HFFc6 (cell line): ENCODE measurements at regions not wholly inside any gene's neighbourhood (a gene's known extent, or its start where the extent isn't known, plus 50 kb on each side); places are given as distances from the start of the nearest gene placed in this dataset.

ENCODE experiments used
- DNase-seq: peaks from one replicate; pipeline ENCODE4 v3.0.0-alpha.2; 2018
- H3K27ac Mint-ChIP-seq: 2 replicates; pipeline ENCODE4 v1.8.0; 2020; ENCODE audit warnings: mild to moderate bottlenecking, mixed read lengths
- H3K27me3 Mint-ChIP-seq: 2 replicates; pipeline ENCODE4 v1.8.0; 2021; ENCODE audit warnings: mild to moderate bottlenecking, moderate library complexity, mixed read lengths; ENCODE audit not compliant: insufficient read depth
- H3K36me3 Mint-ChIP-seq: 2 replicates; pipeline ENCODE4 v1.8.0; 2021; ENCODE audit warnings: low read depth, mixed read lengths
- H3K4me1 Mint-ChIP-seq: 2 replicates; pipeline ENCODE4 v1.8.0; 2020; ENCODE audit warnings: low read depth, mixed read lengths
- H3K4me3 Mint-ChIP-seq: 2 replicates; pipeline ENCODE4 v1.8.0; 2020; ENCODE audit warnings: mild to moderate bottlenecking, moderate library complexity, mixed read lengths
- H3K9me3 Mint-ChIP-seq: 2 replicates; pipeline ENCODE4 v1.8.0; 2020; ENCODE audit warnings: mild to moderate bottlenecking, mixed read lengths
- TF ChIP-seq, protein P1 (sequence below): fragments of 200-600 bp; sonication (generic); IDR thresholded peaks from 2 replicates; pipeline ENCODE4 v1.5.0; 2021; ENCODE audit warnings: antibody characterized with exemption, mild to moderate bottlenecking

- DNase-seq: no peak
- H3K4me3 Mint-ChIP-seq: no peak overlapping the region
- H3K36me3 Mint-ChIP-seq: no peaks in the 10 kb centered on the region
- H3K27ac Mint-ChIP-seq: no peak overlapping the region
- TF ChIP-seq, protein P1, sequence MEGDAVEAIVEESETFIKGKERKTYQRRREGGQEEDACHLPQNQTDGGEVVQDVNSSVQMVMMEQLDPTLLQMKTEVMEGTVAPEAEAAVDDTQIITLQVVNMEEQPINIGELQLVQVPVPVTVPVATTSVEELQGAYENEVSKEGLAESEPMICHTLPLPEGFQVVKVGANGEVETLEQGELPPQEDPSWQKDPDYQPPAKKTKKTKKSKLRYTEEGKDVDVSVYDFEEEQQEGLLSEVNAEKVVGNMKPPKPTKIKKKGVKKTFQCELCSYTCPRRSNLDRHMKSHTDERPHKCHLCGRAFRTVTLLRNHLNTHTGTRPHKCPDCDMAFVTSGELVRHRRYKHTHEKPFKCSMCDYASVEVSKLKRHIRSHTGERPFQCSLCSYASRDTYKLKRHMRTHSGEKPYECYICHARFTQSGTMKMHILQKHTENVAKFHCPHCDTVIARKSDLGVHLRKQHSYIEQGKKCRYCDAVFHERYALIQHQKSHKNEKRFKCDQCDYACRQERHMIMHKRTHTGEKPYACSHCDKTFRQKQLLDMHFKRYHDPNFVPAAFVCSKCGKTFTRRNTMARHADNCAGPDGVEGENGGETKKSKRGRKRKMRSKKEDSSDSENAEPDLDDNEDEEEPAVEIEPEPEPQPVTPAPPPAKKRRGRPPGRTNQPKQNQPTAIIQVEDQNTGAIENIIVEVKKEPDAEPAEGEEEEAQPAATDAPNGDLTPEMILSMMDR: no peak
- no peaks in the 10 kb centered on the region for H3K27me3 Mint-ChIP-seq
- H3K9me3 Mint-ChIP-seq: no peaks in the 10 kb centered on the region
- peaks cover 25% of the 10 kb centered on the region for H3K4me1 Mint-ChIP-seq
These were observed 621.4 kb upstream of the ALCAM start for GRCh38 chr3:104745313-104745712.

DNA sequence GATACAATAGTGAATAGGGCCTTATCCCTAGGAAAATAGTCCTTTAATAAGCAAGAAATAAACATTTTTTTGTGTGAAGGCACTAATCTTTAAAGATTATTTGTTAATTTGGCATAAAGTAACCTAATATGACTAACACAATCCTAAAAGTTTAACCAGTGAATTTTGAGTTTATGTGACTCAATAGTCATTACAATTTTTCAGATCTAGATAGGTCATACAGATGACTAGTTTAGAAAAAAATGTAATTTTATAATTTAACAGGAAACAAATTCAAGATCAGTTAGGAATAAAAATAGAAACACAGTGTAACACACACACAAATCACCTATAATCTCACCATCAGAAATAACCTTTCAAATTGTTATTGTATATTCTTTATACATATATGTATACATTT, 620.7 kb upstream of the ALCAM start:
- peaks cover 31% of the 10 kb centered on the region for H3K4me1 Mint-ChIP-seq
- H3K36me3 Mint-ChIP-seq: no peaks in the 10 kb centered on the region
- no peaks in the 10 kb centered on the region for H3K9me3 Mint-ChIP-seq
- no peak overlapping the region; the same call in 1 of the 2 replicates for H3K4me3 Mint-ChIP-seq
- no peak for DNase-seq
- TF ChIP-seq, protein P1: no peak
- H3K27ac Mint-ChIP-seq: peak overlapping the region; percentile 34; the same call in 1 of the 2 replicates
- no peaks in the 10 kb centered on the region for H3K27me3 Mint-ChIP-seq

DNA sequence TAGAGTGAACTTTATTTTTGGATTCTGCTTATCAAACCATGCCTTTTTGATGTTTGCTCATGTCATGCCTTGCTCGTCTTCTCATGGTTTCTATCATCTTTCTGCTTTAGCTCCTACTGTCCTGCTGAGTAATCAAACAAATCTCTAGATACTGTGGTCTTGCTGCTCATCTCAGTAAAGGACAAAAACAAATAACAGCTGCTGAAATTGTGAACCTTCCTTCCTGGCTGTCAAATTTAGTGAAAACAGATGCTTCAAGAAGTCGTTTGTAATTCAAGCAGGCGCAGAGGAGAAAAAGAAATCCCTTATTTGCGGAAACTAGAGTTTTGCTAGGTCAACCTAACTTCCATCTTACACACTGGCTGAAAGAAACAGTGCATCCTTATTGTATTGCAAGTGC, 616.1 kb upstream of the ALCAM start:
- H3K27ac Mint-ChIP-seq: peak overlapping the region; percentile 3; the same call in 1 of the 2 replicates
- H3K4me3 Mint-ChIP-seq: no peak overlapping the region; the same call in 1 of the 2 replicates
- no peak for DNase-seq
- TF ChIP-seq, protein P1: no peak
- H3K36me3 Mint-ChIP-seq: no peaks in the 10 kb centered on the region
- no peaks in the 10 kb centered on the region for H3K27me3 Mint-ChIP-seq
- H3K9me3 Mint-ChIP-seq: no peaks in the 10 kb centered on the region
- H3K4me1 Mint-ChIP-seq: peaks cover 26% of the 10 kb centered on the region

- no peaks in the 10 kb centered on the region for H3K27me3 Mint-ChIP-seq
- H3K9me3 Mint-ChIP-seq: no peaks in the 10 kb centered on the region
- H3K27ac Mint-ChIP-seq: no peak overlapping the region
- no peak overlapping the region for H3K4me3 Mint-ChIP-seq
- H3K36me3 Mint-ChIP-seq: peaks cover 9% of the 10 kb centered on the region; the same call in 1 of the 2 replicates
- TF ChIP-seq, protein P1: no peak
- DNase-seq: no peak
- H3K4me1 Mint-ChIP-seq: peaks cover 2% of the 10 kb centered on the region
These were observed 610.9 kb upstream of the ALCAM start for GRCh38 chr3:104755791-104756190.

GRCh38 chr3:104763007-104763406, 603.7 kb upstream of the ALCAM start:
- H3K9me3 Mint-ChIP-seq: no peaks in the 10 kb centered on the region
- peak overlapping the region; percentile 73 for H3K27ac Mint-ChIP-seq
- no peaks in the 10 kb centered on the region for H3K27me3 Mint-ChIP-seq
- TF ChIP-seq, protein P1: no peak
- 0 out of 2 replicates have a peak, but pooled peaks cover 4% of the 10 kb centered on the region for H3K36me3 Mint-ChIP-seq
- DNase-seq: peak; percentile 56
- H3K4me1 Mint-ChIP-seq: peaks cover 30% of the 10 kb centered on the region
- H3K4me3 Mint-ChIP-seq: peak overlapping the region; percentile 52

DNA sequence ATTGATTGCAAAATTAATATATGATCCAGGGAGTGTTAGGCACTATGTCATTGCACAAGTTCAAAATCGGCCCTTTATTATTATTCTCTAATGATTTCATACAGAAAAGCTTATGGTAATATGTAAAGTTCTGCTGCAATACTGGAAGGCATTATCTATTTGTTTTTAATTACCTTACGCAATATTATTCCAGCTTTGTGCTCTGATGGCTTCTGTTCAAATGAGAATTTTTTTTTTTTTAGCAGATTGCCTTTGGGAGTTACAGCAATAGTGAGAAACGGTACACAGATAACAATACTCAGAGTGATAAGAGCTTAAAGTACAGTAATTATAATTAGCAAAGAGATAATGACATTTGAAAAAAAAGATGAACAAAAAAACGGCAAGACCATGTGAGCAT, 602.2 kb upstream of the ALCAM start:
- peaks cover 36% of the 10 kb centered on the region for H3K4me1 Mint-ChIP-seq
- H3K27me3 Mint-ChIP-seq: no peaks in the 10 kb centered on the region
- no peak overlapping the region for H3K4me3 Mint-ChIP-seq
- DNase-seq: no peak
- TF ChIP-seq, protein P1: no peak
- H3K27ac Mint-ChIP-seq: no peak overlapping the region
- 0 out of 2 replicates have a peak, but pooled peaks cover 4% of the 10 kb centered on the region for H3K36me3 Mint-ChIP-seq
- H3K9me3 Mint-ChIP-seq: no peaks in the 10 kb centered on the region
